GM23338 (cell line): ENCODE measurements at regions not wholly inside any gene's neighbourhood (a gene's known extent, or its start where the extent isn't known, plus 50 kb on each side); places are given as distances from the start of the nearest gene placed in this dataset.

Experiments
- ATAC-seq: fragments of 200-7000 bp; cut with Tn5 transposase; 3 replicates; pipeline ENCODE4 v1.9.1; 2020
- DNase-seq: peaks from one replicate; pipeline ENCODE4 v3.0.0-alpha.2; 2015; ENCODE audit warnings: low spot score
- H2AFZ ChIP-seq: fragments of 200-600 bp; sonication (generic); 2 replicates; pipeline ENCODE4 v1.8.0; 2016; ENCODE audit warnings: antibody characterized with exemption, mild to moderate bottlenecking, moderate library complexity
- H3F3A ChIP-seq: fragments of 200-600 bp; sonication (generic); replicated peaks from 2 replicates; pipeline ENCODE4 v1.8.0; 2017; ENCODE audit warnings: antibody characterized with exemption, mixed run types, low read depth
- H3K27ac ChIP-seq: fragments of 200-600 bp; sonication (generic); 2 replicates; pipeline ENCODE4 v1.6.1; 2016; ENCODE audit warnings: low read depth
- H3K27me3 ChIP-seq: fragments of 200-600 bp; sonication (generic); 2 replicates; pipeline ENCODE4 v1.8.0; 2016; ENCODE audit warnings: mild to moderate bottlenecking, mixed run types, moderate library complexity; ENCODE audit not compliant: insufficient read depth
- H3K36me3 ChIP-seq: fragments of 200-600 bp; sonication (generic); 2 replicates; pipeline ENCODE4 v1.8.0; 2016; ENCODE audit warnings: mild to moderate bottlenecking; ENCODE audit not compliant: insufficient read depth
- H3K4me1 ChIP-seq: fragments of 200-600 bp; sonication (generic); 2 replicates; pipeline ENCODE4 v1.8.0; 2016; ENCODE audit warnings: mild to moderate bottlenecking, moderate library complexity; ENCODE audit not compliant: insufficient read depth
- H3K4me2 ChIP-seq: fragments of 200-600 bp; sonication (generic); 2 replicates; pipeline ENCODE4 v1.7.1; 2017; ENCODE audit warnings: mixed run types
- H3K4me3 ChIP-seq: fragments of 200-600 bp; sonication (generic); 2 replicates; pipeline ENCODE4 v1.6.1; 2016; ENCODE audit warnings: mixed run types
- H3K79me2 ChIP-seq: fragments of 200-600 bp; sonication (generic); replicated peaks from 2 replicates; pipeline ENCODE4 v1.8.0; 2017; ENCODE audit warnings: mild to moderate bottlenecking; ENCODE audit not compliant: insufficient read depth
- H3K9me2 ChIP-seq: fragments of 200-600 bp; sonication (generic); 2 replicates; pipeline ENCODE4 v1.8.0; 2017; ENCODE audit not compliant: insufficient read depth
- H4K20me1 ChIP-seq: fragments of 200-600 bp; sonication (generic); replicated peaks from 2 replicates; pipeline ENCODE4 v1.8.0; 2017; ENCODE audit warnings: mild to moderate bottlenecking; ENCODE audit not compliant: insufficient read depth
- H3K27ac Mint-ChIP-seq: 2 replicates; pipeline ENCODE4 v1.8.0; 2020; ENCODE audit warnings: inconsistent platforms, mild to moderate bottlenecking, moderate library complexity, mixed read lengths
- H3K27me3 Mint-ChIP-seq: 3 replicates; pipeline ENCODE4 v1.8.0; 2022; ENCODE audit warnings: low read depth, mild to moderate bottlenecking, moderate library complexity, mixed read lengths, inconsistent platforms; ENCODE audit not compliant: insufficient read depth, poor library complexity
- H3K36me3 Mint-ChIP-seq: 3 replicates; pipeline ENCODE4 v1.8.0; 2021; ENCODE audit warnings: low read depth, mild to moderate bottlenecking, inconsistent platforms, moderate library complexity, mixed read lengths
- H3K4me1 Mint-ChIP-seq: 3 replicates; pipeline ENCODE4 v1.8.0; 2020; ENCODE audit warnings: mild to moderate bottlenecking, inconsistent platforms, mixed read lengths
- H3K4me3 Mint-ChIP-seq: 3 replicates; pipeline ENCODE4 v1.8.0; 2021; ENCODE audit warnings: moderate library complexity, mild to moderate bottlenecking, inconsistent platforms, mixed read lengths
- H3K9me3 Mint-ChIP-seq: 3 replicates; pipeline ENCODE4 v1.8.0; 2020; ENCODE audit warnings: moderate library complexity, mild to moderate bottlenecking, inconsistent platforms, mixed read lengths
- CREB1 ChIP-seq: fragments of 250-450 bp; sonication (Bioruptor Pico); IDR thresholded peaks from 2 replicates; pipeline ENCODE4 v1.5.0; 2020; ENCODE audit warnings: low read depth, mild to moderate bottlenecking, moderate library complexity
- EZH2 ChIP-seq: fragments of 200-600 bp; sonication (generic); IDR thresholded peaks from one replicate; pipeline ENCODE4 v1.8.0; 2017; ENCODE audit warnings: antibody characterized with exemption, mild to moderate bottlenecking, low read depth; ENCODE audit not compliant: unreplicated experiment
- EZH2phosphoT487 ChIP-seq: fragments of 200-600 bp; sonication (generic); IDR thresholded peaks from one replicate; pipeline ENCODE4 v1.8.1; 2018; ENCODE audit warnings: antibody characterized with exemption; ENCODE audit not compliant: unreplicated experiment
- JUNB ChIP-seq: IDR thresholded peaks from one replicate; pipeline ENCODE4 v1.6.1; 2016; ENCODE audit warnings: antibody characterized with exemption; ENCODE audit not compliant: unreplicated experiment
- NANOG ChIP-seq: IDR thresholded peaks from 2 replicates; pipeline ENCODE4 v1.6.1; 2016; ENCODE audit warnings: antibody characterized with exemption, borderline replicate concordance
- POLR2AphosphoS5 ChIP-seq: IDR thresholded peaks from 2 replicates; pipeline ENCODE4 v1.6.1; 2016; ENCODE audit warnings: antibody characterized with exemption, low read depth
- STAT1 ChIP-seq: IDR thresholded peaks from one replicate; pipeline ENCODE4 v1.6.1; 2016; ENCODE audit warnings: antibody characterized with exemption; ENCODE audit not compliant: unreplicated experiment
- ZNF114 ChIP-seq: fragments of 250-450 bp; sonication (Bioruptor Pico); IDR thresholded peaks from 2 replicates; pipeline ENCODE4 v1.5.0; 2020; ENCODE audit warnings: mild to moderate bottlenecking, moderate library complexity
- ZNF331 ChIP-seq: fragments of 250-450 bp; sonication (Bioruptor Pico); IDR thresholded peaks from 2 replicates; pipeline ENCODE4 v1.5.0; 2020; ENCODE audit warnings: low read depth, mild to moderate bottlenecking, moderate library complexity
- TF ChIP-seq, protein P1 (sequence below): IDR thresholded peaks from 2 replicates; pipeline ENCODE4 v1.6.1; 2016; ENCODE audit warnings: antibody characterized with exemption
- TF ChIP-seq, protein P2 (sequence below): fragments of 250-450 bp; sonication (Bioruptor Pico); IDR thresholded peaks from 2 replicates; pipeline ENCODE4 v1.5.0; 2020; ENCODE audit warnings: mild to moderate bottlenecking, moderate library complexity
- TF ChIP-seq, protein P3 (sequence below): IDR thresholded peaks from one replicate; pipeline ENCODE4 v1.6.1; 2018; ENCODE audit warnings: antibody characterized with exemption; ENCODE audit not compliant: unreplicated experiment

DNA sequence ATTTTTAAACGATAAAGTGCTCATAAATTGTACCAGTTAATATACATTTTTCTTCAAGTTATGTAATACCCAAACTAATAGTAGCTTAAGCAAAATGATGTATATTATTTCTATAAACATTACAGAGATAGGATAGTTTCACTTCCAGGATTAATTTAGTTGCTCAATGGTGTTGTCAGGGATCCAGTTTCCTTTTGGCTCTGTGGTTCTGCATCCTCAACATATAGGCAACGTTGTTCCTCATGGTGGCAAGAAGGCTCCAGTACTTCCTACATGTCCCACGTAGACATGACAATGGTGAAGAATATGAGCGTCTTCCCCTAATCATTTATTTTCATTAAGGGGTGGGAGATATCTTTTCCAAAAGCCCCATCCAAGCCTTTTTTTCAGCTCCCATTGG lies 60.7 kb upstream of the DCD start (continued):
- no peak for TF ChIP-seq NANOG
- no peak for TF ChIP-seq EZH2phosphoT487
- no peak for TF ChIP-seq POLR2AphosphoS5
- TF ChIP-seq, protein P1, sequence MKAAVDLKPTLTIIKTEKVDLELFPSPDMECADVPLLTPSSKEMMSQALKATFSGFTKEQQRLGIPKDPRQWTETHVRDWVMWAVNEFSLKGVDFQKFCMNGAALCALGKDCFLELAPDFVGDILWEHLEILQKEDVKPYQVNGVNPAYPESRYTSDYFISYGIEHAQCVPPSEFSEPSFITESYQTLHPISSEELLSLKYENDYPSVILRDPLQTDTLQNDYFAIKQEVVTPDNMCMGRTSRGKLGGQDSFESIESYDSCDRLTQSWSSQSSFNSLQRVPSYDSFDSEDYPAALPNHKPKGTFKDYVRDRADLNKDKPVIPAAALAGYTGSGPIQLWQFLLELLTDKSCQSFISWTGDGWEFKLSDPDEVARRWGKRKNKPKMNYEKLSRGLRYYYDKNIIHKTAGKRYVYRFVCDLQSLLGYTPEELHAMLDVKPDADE: no peak
- TF ChIP-seq STAT1: no peak
- no peak for TF ChIP-seq CREB1
- no peak for TF ChIP-seq ZNF114 (CRISPR knock-in tag)
- no peak for TF ChIP-seq ZNF331
- TF ChIP-seq EZH2: no peak

DNA sequence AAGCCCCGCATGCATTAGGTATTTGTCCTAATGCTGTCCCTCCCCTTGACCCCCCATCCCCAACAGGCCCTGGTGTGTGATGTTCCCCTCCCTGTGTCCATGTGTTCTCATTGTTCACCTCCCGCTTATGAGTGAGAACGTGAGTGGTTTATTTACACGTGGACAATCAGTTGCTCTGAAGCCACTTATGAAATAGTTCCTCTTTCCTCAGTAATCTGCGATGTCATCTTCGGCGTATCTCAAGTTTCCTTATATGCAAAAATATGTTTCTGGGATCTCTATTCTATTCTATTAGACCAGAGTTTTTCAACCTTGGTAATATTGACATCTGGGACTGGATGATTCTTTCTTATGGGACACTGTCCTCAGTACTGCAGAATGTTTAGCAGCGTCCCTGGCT lies 56.0 kb upstream of the DCD start:
- H3K27me3 Mint-ChIP-seq: no peaks in the 10 kb centered on the region
- Histone ChIP-seq H3K4me1 (no peaks in the 10 kb centered on the region), H3F3A (no peaks in the 10 kb centered on the region), H3K79me2 (no peaks in the 10 kb centered on the region), H4K20me1 (no peaks in the 10 kb centered on the region), H3K27me3 (no peaks in the 10 kb centered on the region), H2AFZ (no peak overlapping the region), H3K9me2 (no peaks in the 10 kb centered on the region), H3K27ac (no peak overlapping the region), H3K4me3 (no peak overlapping the region), H3K4me2 (no peak overlapping the region), H3K36me3 (no peaks in the 10 kb centered on the region)
- no peak for DNase-seq
- H3K27ac Mint-ChIP-seq: no peak overlapping the region
- H3K4me1 Mint-ChIP-seq: peaks cover 6% of the 10 kb centered on the region; the same call in 2 of the 3 replicates
- ATAC-seq: no peak
- H3K36me3 Mint-ChIP-seq: no peaks in the 10 kb centered on the region
- H3K9me3 Mint-ChIP-seq: no peaks in the 10 kb centered on the region
- no peak overlapping the region for H3K4me3 Mint-ChIP-seq
- TF ChIP-seq, protein P2, sequence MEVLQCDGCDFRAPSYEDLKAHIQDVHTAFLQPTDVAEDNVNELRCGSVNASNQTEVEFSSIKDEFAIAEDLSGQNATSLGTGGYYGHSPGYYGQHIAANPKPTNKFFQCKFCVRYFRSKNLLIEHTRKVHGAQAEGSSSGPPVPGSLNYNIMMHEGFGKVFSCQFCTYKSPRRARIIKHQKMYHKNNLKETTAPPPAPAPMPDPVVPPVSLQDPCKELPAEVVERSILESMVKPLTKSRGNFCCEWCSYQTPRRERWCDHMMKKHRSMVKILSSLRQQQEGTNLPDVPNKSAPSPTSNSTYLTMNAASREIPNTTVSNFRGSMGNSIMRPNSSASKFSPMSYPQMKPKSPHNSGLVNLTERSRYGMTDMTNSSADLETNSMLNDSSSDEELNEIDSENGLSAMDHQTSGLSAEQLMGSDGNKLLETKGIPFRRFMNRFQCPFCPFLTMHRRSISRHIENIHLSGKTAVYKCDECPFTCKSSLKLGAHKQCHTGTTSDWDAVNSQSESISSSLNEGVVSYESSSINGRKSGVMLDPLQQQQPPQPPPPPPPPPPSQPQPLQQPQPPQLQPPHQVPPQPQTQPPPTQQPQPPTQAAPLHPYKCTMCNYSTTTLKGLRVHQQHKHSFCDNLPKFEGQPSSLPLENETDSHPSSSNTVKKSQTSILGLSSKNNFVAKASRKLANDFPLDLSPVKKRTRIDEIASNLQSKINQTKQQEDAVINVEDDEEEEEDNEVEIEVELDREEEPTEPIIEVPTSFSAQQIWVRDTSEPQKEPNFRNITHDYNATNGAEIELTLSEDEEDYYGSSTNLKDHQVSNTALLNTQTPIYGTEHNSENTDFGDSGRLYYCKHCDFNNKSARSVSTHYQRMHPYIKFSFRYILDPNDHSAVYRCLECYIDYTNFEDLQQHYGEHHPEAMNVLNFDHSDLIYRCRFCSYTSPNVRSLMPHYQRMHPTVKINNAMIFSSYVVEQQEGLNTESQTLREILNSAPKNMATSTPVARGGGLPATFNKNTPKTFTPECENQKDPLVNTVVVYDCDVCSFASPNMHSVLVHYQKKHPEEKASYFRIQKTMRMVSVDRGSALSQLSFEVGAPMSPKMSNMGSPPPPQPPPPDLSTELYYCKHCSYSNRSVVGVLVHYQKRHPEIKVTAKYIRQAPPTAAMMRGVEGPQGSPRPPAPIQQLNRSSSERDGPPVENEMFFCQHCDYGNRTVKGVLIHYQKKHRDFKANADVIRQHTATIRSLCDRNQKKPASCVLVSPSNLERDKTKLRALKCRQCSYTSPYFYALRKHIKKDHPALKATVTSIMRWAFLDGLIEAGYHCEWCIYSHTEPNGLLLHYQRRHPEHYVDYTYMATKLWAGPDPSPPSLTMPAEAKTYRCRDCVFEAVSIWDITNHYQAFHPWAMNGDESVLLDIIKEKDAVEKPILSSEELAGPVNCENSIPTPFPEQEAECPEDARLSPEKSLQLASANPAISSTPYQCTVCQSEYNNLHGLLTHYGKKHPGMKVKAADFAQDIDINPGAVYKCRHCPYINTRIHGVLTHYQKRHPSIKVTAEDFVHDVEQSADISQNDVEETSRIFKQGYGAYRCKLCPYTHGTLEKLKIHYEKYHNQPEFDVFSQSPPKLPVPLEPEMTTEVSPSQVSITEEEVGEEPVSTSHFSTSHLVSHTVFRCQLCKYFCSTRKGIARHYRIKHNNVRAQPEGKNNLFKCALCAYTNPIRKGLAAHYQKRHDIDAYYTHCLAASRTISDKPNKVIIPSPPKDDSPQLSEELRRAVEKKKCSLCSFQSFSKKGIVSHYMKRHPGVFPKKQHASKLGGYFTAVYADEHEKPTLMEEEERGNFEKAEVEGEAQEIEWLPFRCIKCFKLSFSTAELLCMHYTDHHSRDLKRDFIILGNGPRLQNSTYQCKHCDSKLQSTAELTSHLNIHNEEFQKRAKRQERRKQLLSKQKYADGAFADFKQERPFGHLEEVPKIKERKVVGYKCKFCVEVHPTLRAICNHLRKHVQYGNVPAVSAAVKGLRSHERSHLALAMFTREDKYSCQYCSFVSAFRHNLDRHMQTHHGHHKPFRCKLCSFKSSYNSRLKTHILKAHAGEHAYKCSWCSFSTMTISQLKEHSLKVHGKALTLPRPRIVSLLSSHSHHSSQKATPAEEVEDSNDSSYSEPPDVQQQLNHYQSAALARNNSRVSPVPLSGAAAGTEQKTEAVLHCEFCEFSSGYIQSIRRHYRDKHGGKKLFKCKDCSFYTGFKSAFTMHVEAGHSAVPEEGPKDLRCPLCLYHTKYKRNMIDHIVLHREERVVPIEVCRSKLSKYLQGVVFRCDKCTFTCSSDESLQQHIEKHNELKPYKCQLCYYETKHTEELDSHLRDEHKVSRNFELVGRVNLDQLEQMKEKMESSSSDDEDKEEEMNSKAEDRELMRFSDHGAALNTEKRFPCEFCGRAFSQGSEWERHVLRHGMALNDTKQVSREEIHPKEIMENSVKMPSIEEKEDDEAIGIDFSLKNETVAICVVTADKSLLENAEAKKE: no peak
- TF ChIP-seq JUNB (no peak), POLR2AphosphoS5 (no peak), NANOG (no peak), ZNF114 (CRISPR knock-in tag) (no peak), STAT1 (no peak), EZH2 (no peak), EZH2phosphoT487 (no peak)
- TF ChIP-seq, protein P1: no peak
- TF ChIP-seq, protein P3, sequence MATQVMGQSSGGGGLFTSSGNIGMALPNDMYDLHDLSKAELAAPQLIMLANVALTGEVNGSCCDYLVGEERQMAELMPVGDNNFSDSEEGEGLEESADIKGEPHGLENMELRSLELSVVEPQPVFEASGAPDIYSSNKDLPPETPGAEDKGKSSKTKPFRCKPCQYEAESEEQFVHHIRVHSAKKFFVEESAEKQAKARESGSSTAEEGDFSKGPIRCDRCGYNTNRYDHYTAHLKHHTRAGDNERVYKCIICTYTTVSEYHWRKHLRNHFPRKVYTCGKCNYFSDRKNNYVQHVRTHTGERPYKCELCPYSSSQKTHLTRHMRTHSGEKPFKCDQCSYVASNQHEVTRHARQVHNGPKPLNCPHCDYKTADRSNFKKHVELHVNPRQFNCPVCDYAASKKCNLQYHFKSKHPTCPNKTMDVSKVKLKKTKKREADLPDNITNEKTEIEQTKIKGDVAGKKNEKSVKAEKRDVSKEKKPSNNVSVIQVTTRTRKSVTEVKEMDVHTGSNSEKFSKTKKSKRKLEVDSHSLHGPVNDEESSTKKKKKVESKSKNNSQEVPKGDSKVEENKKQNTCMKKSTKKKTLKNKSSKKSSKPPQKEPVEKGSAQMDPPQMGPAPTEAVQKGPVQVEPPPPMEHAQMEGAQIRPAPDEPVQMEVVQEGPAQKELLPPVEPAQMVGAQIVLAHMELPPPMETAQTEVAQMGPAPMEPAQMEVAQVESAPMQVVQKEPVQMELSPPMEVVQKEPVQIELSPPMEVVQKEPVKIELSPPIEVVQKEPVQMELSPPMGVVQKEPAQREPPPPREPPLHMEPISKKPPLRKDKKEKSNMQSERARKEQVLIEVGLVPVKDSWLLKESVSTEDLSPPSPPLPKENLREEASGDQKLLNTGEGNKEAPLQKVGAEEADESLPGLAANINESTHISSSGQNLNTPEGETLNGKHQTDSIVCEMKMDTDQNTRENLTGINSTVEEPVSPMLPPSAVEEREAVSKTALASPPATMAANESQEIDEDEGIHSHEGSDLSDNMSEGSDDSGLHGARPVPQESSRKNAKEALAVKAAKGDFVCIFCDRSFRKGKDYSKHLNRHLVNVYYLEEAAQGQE: no peak
